ENCODE measurements at regions not wholly inside any gene's neighbourhood (a gene's known extent, or its start where the extent isn't known, plus 50 kb on each side); places are given as distances from the start of the nearest gene placed in this dataset.

GRCh38 chr5:93192087-93192486 lies 388.9 kb downstream of the NR2F1-AS1 start:
- TF ChIP-seq POLR2A (IDR thresholded peaks at IDR 0.05; ENCODE audit: low read length) = no peak
- no peak for TF ChIP-seq GATA1 (IDR thresholded peaks at IDR 0.05; ENCODE audit: low read depth, low read length)
